ENCODE measurements at regions not wholly inside any gene's neighbourhood (a gene's known extent, or its start where the extent isn't known, plus 50 kb on each side); places are given as distances from the start of the nearest gene placed in this dataset.

DNA sequence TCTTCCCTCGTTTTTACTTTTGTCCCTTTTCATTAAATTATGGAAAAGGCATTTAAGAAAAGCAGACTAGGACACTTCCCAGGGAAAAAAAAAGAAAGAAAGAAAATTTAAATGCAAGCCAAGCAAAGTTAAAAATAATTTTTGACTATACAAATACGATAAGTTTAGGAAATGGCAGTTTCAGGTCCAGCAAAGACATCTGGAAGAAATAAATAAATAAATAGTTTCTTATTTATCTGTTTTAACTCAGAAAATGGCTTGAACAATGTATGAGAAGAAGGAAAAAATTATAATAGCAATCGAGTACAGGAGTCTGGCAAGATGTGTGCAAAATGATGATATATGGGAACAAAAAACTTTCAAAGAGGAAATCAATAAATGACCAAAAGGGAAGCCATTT is 114.6 kb upstream of the NCKAP5 start:
- no peak overlapping the region for H3K4me3 ChIP-seq (ENCODE audit: low read length)
- H3K9me3 ChIP-seq (ENCODE audit: control insufficient read depth, low read depth, low read length): no peaks in the 10 kb centered on the region
- H3K27me3 ChIP-seq (ENCODE audit: control insufficient read depth, insufficient read depth, low read length): no peaks in the 10 kb centered on the region
- no peaks in the 10 kb centered on the region for H3K36me3 ChIP-seq (ENCODE audit: control insufficient read depth, insufficient read depth, low read length)
- no peak overlapping the region for H3K27ac ChIP-seq (ENCODE audit: low read length)
- WGBS (ENCODE audit: insufficient coverage, low lambda C conversion rate): 85% methylated on average over 2 of the region's 3 CpGs
- H3K4me1 ChIP-seq (ENCODE audit: control insufficient read depth, insufficient read depth, low read length): no peaks in the 10 kb centered on the region
- DNase-seq: no peak

DNA sequence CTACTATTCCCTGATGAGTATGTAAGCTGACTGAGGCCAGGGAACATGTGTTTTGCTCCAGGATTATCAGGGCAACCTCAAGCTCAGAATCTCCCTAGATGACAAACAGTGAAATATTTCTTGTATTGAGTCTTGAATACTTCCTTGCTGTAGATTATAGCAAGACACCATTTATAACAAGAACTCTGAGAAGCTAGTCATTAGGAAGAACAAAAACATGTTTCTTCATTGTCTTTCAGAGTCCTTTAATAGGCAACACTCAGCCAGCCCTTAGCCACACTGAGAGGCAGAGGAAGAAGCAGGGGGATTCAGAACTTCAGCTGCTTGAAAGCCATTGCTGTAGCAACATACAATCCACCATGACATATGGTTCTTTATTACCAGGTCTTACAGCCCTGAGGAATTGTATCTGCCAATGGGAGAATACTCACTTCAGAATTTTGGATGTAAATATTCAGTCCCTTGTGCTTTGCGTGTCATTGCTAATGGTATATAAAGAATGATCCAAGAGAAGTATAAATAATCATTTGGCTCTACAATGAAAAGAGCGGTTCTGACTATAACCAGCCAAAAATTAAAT is 117.5 kb upstream of the NCKAP5 start:
- Histone ChIP-seq H3K4me3 (ENCODE audit: low read length) (no peak overlapping the region), H3K4me1 (ENCODE audit: control insufficient read depth, insufficient read depth, low read length) (no peaks in the 10 kb centered on the region), H3K27me3 (ENCODE audit: control insufficient read depth, insufficient read depth, low read length) (no peaks in the 10 kb centered on the region), H3K9me3 (ENCODE audit: control insufficient read depth, low read depth, low read length) (no peaks in the 10 kb centered on the region), H3K36me3 (ENCODE audit: control insufficient read depth, insufficient read depth, low read length) (no peaks in the 10 kb centered on the region), H3K27ac (ENCODE audit: low read length) (no peak overlapping the region)
- DNase-seq: no peak
- 100% methylated on average over 1 of the region's 2 CpGs for WGBS (ENCODE audit: insufficient coverage, low lambda C conversion rate)

DNA sequence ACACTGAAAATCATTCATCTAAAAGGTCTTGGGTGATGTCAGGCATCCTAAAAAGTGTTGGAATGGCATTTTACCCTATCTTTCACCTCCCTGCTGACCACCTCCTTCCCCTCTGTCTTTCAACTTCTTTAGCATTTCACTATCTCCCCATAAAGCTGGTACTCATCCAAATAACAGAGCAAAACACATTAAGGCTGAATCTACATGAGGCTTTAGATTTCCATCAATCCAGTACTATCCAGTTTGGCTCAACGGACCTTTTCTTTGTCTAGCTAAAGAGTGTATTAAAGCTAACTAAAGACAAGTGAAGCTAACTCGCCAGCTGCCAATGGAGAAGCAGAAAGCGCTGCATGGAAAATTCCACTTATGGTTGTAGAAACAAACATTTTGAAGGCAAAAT is 122.5 kb upstream of the NCKAP5 start:
- no peaks in the 10 kb centered on the region for H3K36me3 ChIP-seq (ENCODE audit: control insufficient read depth, insufficient read depth, low read length)
- H3K9me3 ChIP-seq (ENCODE audit: control insufficient read depth, low read depth, low read length): no peaks in the 10 kb centered on the region
- WGBS (ENCODE audit: insufficient coverage, low lambda C conversion rate): 93% methylated on average over 2 of the region's 3 CpGs
- no peaks in the 10 kb centered on the region for H3K27me3 ChIP-seq (ENCODE audit: control insufficient read depth, insufficient read depth, low read length)
- DNase-seq: no peak
- no peak overlapping the region for H3K4me3 ChIP-seq (ENCODE audit: low read length)
- no peaks in the 10 kb centered on the region for H3K4me1 ChIP-seq (ENCODE audit: control insufficient read depth, insufficient read depth, low read length)
- H3K27ac ChIP-seq (ENCODE audit: low read length): no peak overlapping the region

DNA sequence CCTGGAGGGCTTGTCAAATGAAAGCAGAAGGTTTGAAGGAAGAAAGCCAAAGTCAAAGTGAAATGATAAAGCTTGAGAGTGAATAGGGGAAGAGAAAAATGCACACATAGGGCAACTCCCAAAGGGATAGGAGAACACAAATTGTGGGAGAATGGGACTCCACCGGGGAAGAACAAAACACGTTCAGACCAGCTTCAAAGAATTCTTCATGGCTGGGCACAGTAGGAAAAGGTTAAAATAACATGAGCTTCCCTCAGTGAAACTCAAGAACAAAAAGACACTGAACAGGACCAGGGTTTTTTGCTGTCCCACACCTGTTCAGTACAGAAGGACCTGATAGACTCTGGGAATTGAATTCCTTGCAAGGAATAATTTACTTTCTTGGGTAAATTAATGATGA is 123.1 kb upstream of the NCKAP5 start:
- Histone ChIP-seq H3K9me3 (ENCODE audit: control insufficient read depth, low read depth, low read length) (no peaks in the 10 kb centered on the region), H3K4me1 (ENCODE audit: control insufficient read depth, insufficient read depth, low read length) (no peaks in the 10 kb centered on the region), H3K36me3 (ENCODE audit: control insufficient read depth, insufficient read depth, low read length) (no peaks in the 10 kb centered on the region), H3K4me3 (ENCODE audit: low read length) (no peak overlapping the region), H3K27me3 (ENCODE audit: control insufficient read depth, insufficient read depth, low read length) (no peaks in the 10 kb centered on the region), H3K27ac (ENCODE audit: low read length) (no peak overlapping the region)
- no CpG with 5 or more reads among the region's 2 CpGs for WGBS (ENCODE audit: insufficient coverage, low lambda C conversion rate)
- no peak for DNase-seq

DNA sequence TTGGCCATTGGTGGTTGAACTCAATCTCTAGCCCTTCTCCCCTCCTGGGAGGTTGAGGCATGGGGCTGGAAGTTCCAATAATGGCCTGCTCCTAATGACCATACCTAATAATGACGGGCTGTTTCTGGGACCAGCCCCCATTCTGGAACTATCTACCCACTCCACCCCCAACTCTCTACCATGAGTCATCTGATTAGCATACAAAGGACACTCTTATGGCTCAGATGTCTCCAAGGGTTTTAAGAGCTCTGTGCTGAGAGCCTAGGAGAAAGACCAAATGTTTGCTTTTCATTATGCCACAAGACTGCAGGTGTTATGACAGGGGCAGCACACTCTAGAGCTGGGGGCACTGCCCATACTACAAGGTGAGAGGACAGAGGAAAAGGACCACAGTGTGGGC is 137.0 kb upstream of the NCKAP5 start:
- H3K9me3 ChIP-seq (ENCODE audit: control insufficient read depth, low read depth, low read length): no peaks in the 10 kb centered on the region
- H3K4me1 ChIP-seq (ENCODE audit: control insufficient read depth, insufficient read depth, low read length): no peaks in the 10 kb centered on the region
- H3K4me3 ChIP-seq (ENCODE audit: low read length): no peak overlapping the region
- H3K27me3 ChIP-seq (ENCODE audit: control insufficient read depth, insufficient read depth, low read length): no peaks in the 10 kb centered on the region
- no CpG with 5 or more reads among the region's 1 CpG for WGBS (ENCODE audit: insufficient coverage, low lambda C conversion rate)
- no peaks in the 10 kb centered on the region for H3K36me3 ChIP-seq (ENCODE audit: control insufficient read depth, insufficient read depth, low read length)
- H3K27ac ChIP-seq (ENCODE audit: low read length): no peak overlapping the region
- no peak for DNase-seq

DNA sequence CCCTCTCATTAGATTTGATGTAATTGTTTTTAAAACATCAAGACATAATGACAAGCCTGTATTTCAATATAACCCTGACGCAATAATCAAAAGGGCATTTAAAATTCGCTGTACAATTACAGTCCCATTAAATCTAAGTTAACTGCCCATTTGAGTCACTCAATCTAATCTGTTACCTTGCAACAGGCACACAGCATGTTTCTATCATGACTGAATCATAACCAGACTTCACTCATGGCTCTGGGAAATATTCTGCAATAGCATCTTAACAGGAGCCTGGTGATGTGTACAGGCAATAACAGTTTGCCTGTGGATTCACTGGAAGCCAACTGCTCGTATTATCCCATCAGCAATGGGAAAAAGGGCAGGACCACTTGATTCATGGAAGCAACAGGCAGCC is 142.3 kb upstream of the NCKAP5 start:
- WGBS (ENCODE audit: insufficient coverage, low lambda C conversion rate): 100% methylated on average over 1 of the region's 3 CpGs

DNA sequence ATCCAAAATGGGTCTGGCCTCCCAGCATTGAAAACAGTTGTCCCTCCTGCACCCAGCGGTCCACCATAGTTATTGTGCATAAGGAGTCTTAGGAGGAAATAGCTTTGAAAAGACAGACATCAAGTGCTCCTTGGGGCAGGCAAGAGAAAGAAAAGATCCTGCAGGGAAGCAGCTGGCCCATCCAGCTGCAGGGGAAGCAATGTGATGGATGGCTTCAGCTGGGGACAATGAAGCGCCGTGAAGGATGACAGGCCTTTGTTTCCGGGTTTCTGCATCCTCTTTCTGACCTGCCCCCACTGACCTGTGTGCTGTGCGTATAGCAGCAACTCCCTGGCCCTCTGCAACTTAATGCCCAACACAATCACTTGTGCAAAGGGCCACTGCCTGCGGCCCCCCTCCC is 142.9 kb upstream of the NCKAP5 start:
- no peaks in the 10 kb centered on the region for H3K36me3 ChIP-seq (ENCODE audit: control insufficient read depth, insufficient read depth, low read length)
- no peak overlapping the region for H3K4me3 ChIP-seq (ENCODE audit: low read length)
- WGBS (ENCODE audit: insufficient coverage, low lambda C conversion rate): no CpG with 5 or more reads among the region's 6 CpGs
- H3K27me3 ChIP-seq (ENCODE audit: control insufficient read depth, insufficient read depth, low read length): peaks cover 2% of the 10 kb centered on the region
- no peak overlapping the region for H3K27ac ChIP-seq (ENCODE audit: low read length)
- no peaks in the 10 kb centered on the region for H3K4me1 ChIP-seq (ENCODE audit: control insufficient read depth, insufficient read depth, low read length)
- no peaks in the 10 kb centered on the region for H3K9me3 ChIP-seq (ENCODE audit: control insufficient read depth, low read depth, low read length)
- no peak for DNase-seq

More for the DNA sequence above, 142.3 kb upstream of the NCKAP5 start:
- no peak overlapping the region for H3K27ac ChIP-seq (ENCODE audit: low read length)
- H3K4me3 ChIP-seq (ENCODE audit: low read length): no peak overlapping the region
- H3K9me3 ChIP-seq (ENCODE audit: control insufficient read depth, low read depth, low read length): no peaks in the 10 kb centered on the region
- H3K27me3 ChIP-seq (ENCODE audit: control insufficient read depth, insufficient read depth, low read length): no peaks in the 10 kb centered on the region
- DNase-seq: no peak
- H3K36me3 ChIP-seq (ENCODE audit: control insufficient read depth, insufficient read depth, low read length): no peaks in the 10 kb centered on the region
- no peaks in the 10 kb centered on the region for H3K4me1 ChIP-seq (ENCODE audit: control insufficient read depth, insufficient read depth, low read length)

DNA sequence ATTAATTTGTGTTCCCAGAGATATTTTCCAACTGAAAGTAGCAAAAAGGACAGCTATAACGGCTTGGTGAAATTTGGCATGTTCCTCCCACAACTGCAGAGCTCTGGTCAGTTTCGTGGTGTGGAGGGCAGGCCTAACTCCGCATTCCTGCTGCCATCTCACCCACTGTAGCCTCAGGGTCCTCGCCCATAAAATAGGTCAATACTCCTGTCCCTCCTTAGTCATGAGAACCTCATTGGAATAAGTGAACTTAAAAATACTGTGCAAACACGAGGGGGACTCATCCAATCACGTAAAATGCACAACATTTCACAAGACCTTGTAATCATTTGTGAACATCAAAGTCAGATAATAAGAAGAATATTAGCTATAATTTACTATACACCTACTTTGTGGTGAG is 143.5 kb upstream of the NCKAP5 start:
- Histone ChIP-seq H3K36me3 (ENCODE audit: control insufficient read depth, insufficient read depth, low read length) (no peaks in the 10 kb centered on the region), H3K9me3 (ENCODE audit: control insufficient read depth, low read depth, low read length) (no peaks in the 10 kb centered on the region), H3K4me3 (ENCODE audit: low read length) (no peak overlapping the region), H3K27ac (ENCODE audit: low read length) (no peak overlapping the region), H3K27me3 (ENCODE audit: control insufficient read depth, insufficient read depth, low read length) (peaks cover 3% of the 10 kb centered on the region), H3K4me1 (ENCODE audit: control insufficient read depth, insufficient read depth, low read length) (no peaks in the 10 kb centered on the region)
- DNase-seq: no peak
- WGBS (ENCODE audit: insufficient coverage, low lambda C conversion rate): no CpG with 5 or more reads among the region's 6 CpGs

DNA sequence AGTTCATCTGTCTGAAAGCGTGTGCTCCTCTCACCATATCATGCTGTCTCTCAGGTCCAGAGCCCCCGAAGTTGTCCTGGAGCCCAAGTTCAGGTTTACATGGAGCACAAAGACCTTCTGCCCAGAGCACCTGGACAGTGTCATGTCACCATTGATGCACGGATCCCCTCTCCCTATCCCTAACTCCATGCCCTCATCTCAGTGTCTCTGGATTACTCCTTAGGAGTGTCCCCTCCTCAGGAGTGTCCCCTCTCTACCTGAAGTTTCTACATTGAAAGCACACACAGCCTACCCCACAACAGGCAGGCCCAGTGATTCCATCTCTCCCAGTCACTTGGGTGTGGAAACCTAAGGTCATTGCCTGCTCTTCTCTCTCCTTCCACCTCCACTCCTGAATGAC is 144.1 kb upstream of the NCKAP5 start:
- WGBS (ENCODE audit: insufficient coverage, low lambda C conversion rate): no CpG with 5 or more reads among the region's 3 CpGs

DNA sequence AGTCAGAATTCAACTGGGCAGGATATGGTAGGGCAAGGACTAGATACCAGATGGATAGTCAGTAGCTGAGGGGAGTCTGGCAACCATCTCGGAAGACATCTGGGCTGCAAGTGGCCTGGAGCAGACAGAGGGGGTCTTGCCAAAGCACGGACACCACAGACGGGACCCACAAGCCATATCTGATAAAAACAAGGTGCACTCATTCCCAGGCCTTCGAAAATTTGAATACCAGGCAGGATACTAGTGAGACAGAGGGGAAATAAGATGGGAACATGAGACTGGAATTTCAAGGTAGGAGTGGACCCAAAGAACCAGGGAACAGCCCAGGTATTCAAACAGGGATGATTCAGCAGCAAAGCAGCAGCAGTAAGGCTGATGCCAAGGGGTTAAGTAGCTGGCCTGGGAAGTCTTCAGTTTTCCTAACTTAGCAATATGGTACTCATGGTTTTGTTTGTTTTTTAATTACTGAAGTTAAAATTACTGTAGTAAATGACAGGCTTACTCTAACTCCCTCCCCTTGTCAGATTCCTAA is 144.9 kb upstream of the NCKAP5 start:
- no peak overlapping the region for H3K4me3 ChIP-seq (ENCODE audit: low read length)
- WGBS (ENCODE audit: insufficient coverage, low lambda C conversion rate): 100% methylated on average over 3 of the region's 4 CpGs
- H3K27me3 ChIP-seq (ENCODE audit: control insufficient read depth, insufficient read depth, low read length): peaks cover 3% of the 10 kb centered on the region
- no peaks in the 10 kb centered on the region for H3K36me3 ChIP-seq (ENCODE audit: control insufficient read depth, insufficient read depth, low read length)
- H3K4me1 ChIP-seq (ENCODE audit: control insufficient read depth, insufficient read depth, low read length): no peaks in the 10 kb centered on the region
- H3K27ac ChIP-seq (ENCODE audit: low read length): no peak overlapping the region
- H3K9me3 ChIP-seq (ENCODE audit: control insufficient read depth, low read depth, low read length): no peaks in the 10 kb centered on the region
- no peak for DNase-seq

More for the DNA sequence above, 144.1 kb upstream of the NCKAP5 start:
- no peak for DNase-seq
- H3K36me3 ChIP-seq (ENCODE audit: control insufficient read depth, insufficient read depth, low read length): no peaks in the 10 kb centered on the region
- H3K27me3 ChIP-seq (ENCODE audit: control insufficient read depth, insufficient read depth, low read length): peaks cover 3% of the 10 kb centered on the region
- H3K4me3 ChIP-seq (ENCODE audit: low read length): no peak overlapping the region
- no peak overlapping the region for H3K27ac ChIP-seq (ENCODE audit: low read length)
- no peaks in the 10 kb centered on the region for H3K9me3 ChIP-seq (ENCODE audit: control insufficient read depth, low read depth, low read length)
- no peaks in the 10 kb centered on the region for H3K4me1 ChIP-seq (ENCODE audit: control insufficient read depth, insufficient read depth, low read length)

DNA sequence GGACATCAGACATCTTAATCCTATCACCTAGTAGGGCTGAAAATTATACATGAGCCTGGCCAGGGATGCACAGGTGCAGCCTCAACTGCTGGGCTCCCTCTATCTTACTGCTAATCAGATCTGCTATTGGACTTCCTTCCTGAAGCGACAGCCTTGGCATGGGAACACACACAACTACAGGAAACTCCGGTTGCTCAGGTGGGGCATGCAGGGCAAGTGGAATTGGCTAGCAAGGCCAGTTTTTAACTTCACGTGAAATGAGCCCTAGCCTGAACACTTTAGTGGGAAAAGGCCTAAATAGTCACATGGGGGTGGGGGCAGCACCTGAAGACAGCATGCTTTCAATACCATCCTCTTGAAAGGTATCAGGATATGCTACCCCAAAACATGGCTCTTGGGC is 147.9 kb upstream of the NCKAP5 start:
- WGBS (ENCODE audit: insufficient coverage, low lambda C conversion rate): no CpG with 5 or more reads among the region's 3 CpGs
- no peaks in the 10 kb centered on the region for H3K36me3 ChIP-seq (ENCODE audit: control insufficient read depth, insufficient read depth, low read length)

More for the DNA sequence above, 147.9 kb upstream of the NCKAP5 start:
- DNase-seq: no peak
- H3K27me3 ChIP-seq (ENCODE audit: control insufficient read depth, insufficient read depth, low read length): peaks cover 3% of the 10 kb centered on the region
- no peaks in the 10 kb centered on the region for H3K4me1 ChIP-seq (ENCODE audit: control insufficient read depth, insufficient read depth, low read length)
- no peaks in the 10 kb centered on the region for H3K9me3 ChIP-seq (ENCODE audit: control insufficient read depth, low read depth, low read length)
- H3K27ac ChIP-seq (ENCODE audit: low read length): no peak overlapping the region
- H3K4me3 ChIP-seq (ENCODE audit: low read length): no peak overlapping the region

Data from large intestine (tissue), 3 donors.